K562 (cell line): ENCODE measurements at regions not wholly inside any gene's neighbourhood (a gene's known extent, or its start where the extent isn't known, plus 50 kb on each side); places are given as distances from the start of the nearest gene placed in this dataset.

Experiments
- AFF4 ChIP-seq: sonication (generic); formaldehyde crosslinking; IDR thresholded peaks from 2 replicates; pipeline ENCODE4 v1.8.0; 2023; ENCODE audit warnings: mild to moderate bottlenecking, missing genetic modification reagents
- BACH1 ChIP-seq: fragments of 200-800 bp; sonication (Bioruptor generic); IDR thresholded peaks from 2 replicates; pipeline ENCODE4 v1.6.1; 2016; ENCODE audit warnings: missing genetic modification characterization, missing compliant biosample characterization
- CBX3 ChIP-seq, 2 experiments: IDR thresholded peaks; 1 replicate in 1 of 2; 2 replicates in 1 of 2; pipeline ENCODE4 v1.6.1; 2012; ENCODE audit warnings: inconsistent platforms in 2 of 2, low read length in 2 of 2, borderline replicate concordance in 1 of 2, control low read depth in 1 of 2
- DDX20 ChIP-seq: fragments of 450-650 bp; IDR thresholded peaks from 2 replicates; pipeline ENCODE4 v1.6.1; 2016; ENCODE audit warnings: missing genetic modification characterization, low read depth, mild to moderate bottlenecking, missing compliant biosample characterization, moderate library complexity
- FOXM1 ChIP-seq, 2 experiments: fragments of 450-650 bp in 1 of 2; sonication (generic) in 1 of 2; formaldehyde crosslinking in 1 of 2; IDR thresholded peaks; 2 replicates each; pipeline versions ENCODE4 v1.6.1 to v1.9.0; 2017 to 2022; ENCODE audit warnings: low read depth in 2 of 2, mild to moderate bottlenecking in 2 of 2, missing genetic modification reagents in 1 of 2, moderate library complexity in 1 of 2
- HES1 ChIP-seq: fragments of 450-650 bp; IDR thresholded peaks from 2 replicates; pipeline ENCODE4 v1.6.1; 2016; ENCODE audit warnings: low read depth, mild to moderate bottlenecking, moderate library complexity
- MEIS2 ChIP-seq: fragments of 450-650 bp; IDR thresholded peaks from 2 replicates; pipeline ENCODE4 v1.6.1; 2014; ENCODE audit warnings: mild to moderate bottlenecking; ENCODE audit not compliant: partially characterized antibody
- NCOA2 ChIP-seq, 2 experiments: fragments of 450-650 bp; IDR thresholded peaks; 2 replicates each; pipeline ENCODE4 v1.6.1; 2018; ENCODE audit warnings: mild to moderate bottlenecking in 2 of 2, moderate library complexity in 1 of 2; ENCODE audit not compliant: partially characterized antibody in 2 of 2
- POLR2H ChIP-seq: IDR thresholded peaks from 2 replicates; pipeline ENCODE4 v1.6.1; 2016; ENCODE audit warnings: missing genetic modification characterization, low read depth, mild to moderate bottlenecking, control low read depth, missing compliant biosample characterization, moderate library complexity
- SOX6 ChIP-seq: fragments of 450-650 bp; IDR thresholded peaks from 2 replicates; pipeline ENCODE4 v1.6.1; 2014; ENCODE audit warnings: mild to moderate bottlenecking
- TAF9B ChIP-seq: fragments of 450-650 bp; IDR thresholded peaks from 2 replicates; pipeline ENCODE4 v1.6.1; 2018; ENCODE audit warnings: mild to moderate bottlenecking; ENCODE audit not compliant: partially characterized antibody
- TAL1 ChIP-seq: fragments of 450-650 bp; IDR thresholded peaks from 2 replicates; pipeline ENCODE4 v1.6.1; 2016; ENCODE audit warnings: mild to moderate bottlenecking
- ZNF146 ChIP-seq: IDR thresholded peaks from one replicate; pipeline ENCODE4 v1.6.1; 2018; ENCODE audit warnings: missing compliant biosample characterization; ENCODE audit not compliant: unreplicated experiment
- ZNF384 ChIP-seq: IDR thresholded peaks from 2 replicates; pipeline ENCODE4 v1.6.1; 2012; ENCODE audit warnings: low read depth, low read length, improper control_type of control experiment
- ZNF592 ChIP-seq: fragments of 450-650 bp; IDR thresholded peaks from 2 replicates; pipeline ENCODE4 v1.6.1; 2017; ENCODE audit warnings: antibody characterized with exemption, mild to moderate bottlenecking
- ZNF707 ChIP-seq: fragments of 250-450 bp; sonication (Bioruptor Pico); conservative IDR thresholded peaks from 2 replicates; pipeline ENCODE4 v1.8.0; 2022; ENCODE audit warnings: inconsistent platforms, mild to moderate bottlenecking, moderate library complexity
- ZNF740 ChIP-seq, 3 experiments: fragments of 200-800 bp in 1 of 3; sonication (Bioruptor generic) in 1 of 3; sonication (generic) in 1 of 3; formaldehyde crosslinking in 1 of 3; IDR thresholded peaks; 2 replicates each; pipeline versions ENCODE4 v1.6.1 to v1.8.0; 2016 to 2022; ENCODE audit warnings: mild to moderate bottlenecking in 2 of 3, missing compliant biosample characterization in 2 of 3, missing genetic modification characterization in 2 of 3, missing genetic modification reagents in 1 of 3

- TF ChIP-seq AFF4 (CRISPR knock-in tag) (no peak), FOXM1 (IDR thresholded peaks at IDR 0.05; ENCODE audit: low read depth) (peak; percentile 78), FOXM1 (CRISPR knock-in tag; IDR thresholded peaks at IDR 0.05; ENCODE audit: low read depth) (no peak), TAL1 (peak; percentile 93), ZNF146 (CRISPR knock-in tag) (no peak), DDX20 (tag) (0 out of 2 replicates have a peak, but pooled peaks have one; percentile 48), ZNF740 (CRISPR knock-in tag; IDR thresholded peaks at IDR 0.05) (no peak), ZNF740 (tag; IDR thresholded peaks at IDR 0.05) (no peak), SOX6 (peak; percentile 92), ZNF384 (peak; percentile 96), BACH1 (tag) (no peak), TAF9B (no peak), CBX3 (IDR thresholded peaks at IDR 0.05; ENCODE audit: borderline replicate concordance in 1 of 2, low read length in 2 of 2) (0 out of 3 replicates have a peak, but pooled peaks of 1 of the 2 experiments have one; percentile 46), ZNF592 (0 out of 2 replicates have a peak, but pooled peaks have one; percentile 22), POLR2H (peak; percentile 58), NCOA2 (IDR thresholded peaks at IDR 0.05; ENCODE audit: partially characterized antibody in 2 of 2) (peak; percentile 63 to 67), ZNF707 (no peak), MEIS2 (peak; percentile 100), HES1 (peak; percentile 53; the same call in 1 of the 2 replicates)
Measured at GRCh38 chr2:58730764-58731487, 489.8 kb upstream of the FANCL start (continued).
